IMR-90 (cell line): ENCODE measurements at regions not wholly inside any gene's neighbourhood (a gene's known extent, or its start where the extent isn't known, plus 50 kb on each side); places are given as distances from the start of the nearest gene placed in this dataset.

ENCODE experiments used
- ATAC-seq: fragments of 200-7000 bp; cut with Tn5 transposase; 2 replicates; pipeline ENCODE4 v1.9.1; 2020; ENCODE audit warnings: low read depth, mild to moderate bottlenecking, moderate library complexity
- BruUV-seq: library from RNA; stranded (reverse); fragments of 400-500 nt; replicated peaks from 2 replicates; lab custom pipeline; 2021; lab: Mats Ljungman, UMichigan
- CTCF ChIA-PET: fragments of 300-600 bp; formaldehyde crosslinking; extraction: SDS; loops from one replicate; lab custom pipeline; 2021; ENCODE audit warnings: antibody characterized with exemption; lab: Yijun Ruan, JAX
- POLR2A ChIA-PET: fragments of 300-600 bp; sonication (Branson Sonifier 250); formaldehyde crosslinking; loops from one replicate; lab custom pipeline; 2022; ENCODE audit warnings: antibody characterized with exemption; ENCODE audit not compliant: unreplicated experiment; lab: Charles Lee
- DNase-seq: peaks from one replicate; pipeline ENCODE4 v3.0.0; 2013
- H2AFZ ChIP-seq: replicated peaks from 2 replicates; pipeline ENCODE3; 2013; ENCODE audit warnings: low read length, mild to moderate bottlenecking; ENCODE audit not compliant: poor library complexity
- H2AK5ac ChIP-seq: 2 replicates; pipeline ENCODE4 v1.6.1; 2013; ENCODE audit warnings: low read depth, low read length, inconsistent platforms
- H2AK9ac ChIP-seq: replicated peaks from 2 replicates; pipeline ENCODE3; 2013; ENCODE audit warnings: mild to moderate bottlenecking, low read depth, low read length, moderate library complexity; ENCODE audit not compliant: poor library complexity
- H2BK120ac ChIP-seq: 2 replicates; pipeline ENCODE4 v1.6.1; 2013; ENCODE audit warnings: low read depth, low read length, inconsistent platforms
- H2BK15ac ChIP-seq: 3 replicates; pipeline ENCODE4 v1.6.1; 2013; ENCODE audit warnings: low read depth, low read length, inconsistent platforms
- H2BK20ac ChIP-seq: 2 replicates; pipeline ENCODE4 v1.6.1; 2013; ENCODE audit warnings: low read depth, mild to moderate bottlenecking, inconsistent platforms, low read length, moderate library complexity
- H2BK5ac ChIP-seq: 2 replicates; pipeline ENCODE4 v1.6.1; 2013; ENCODE audit warnings: mild to moderate bottlenecking, low read depth, low read length, inconsistent platforms; ENCODE audit not compliant: poor library complexity, severe bottlenecking
- H3K14ac ChIP-seq: replicated peaks from 2 replicates; pipeline ENCODE4 v1.6.1; 2013; ENCODE audit warnings: low read depth, low read length, inconsistent platforms
- H3K18ac ChIP-seq: 2 replicates; pipeline ENCODE4 v1.6.1; 2013; ENCODE audit warnings: low read depth, low read length, control low read depth
- H3K23ac ChIP-seq: 2 replicates; pipeline ENCODE4 v1.6.1; 2013; ENCODE audit warnings: low read depth, low read length, inconsistent platforms
- H3K27ac ChIP-seq: 2 replicates; pipeline ENCODE4 v1.5.1; 2013; ENCODE audit warnings: mild to moderate bottlenecking, control low read depth, low read length; ENCODE audit not compliant: insufficient read depth
- H3K27me3 ChIP-seq: 2 replicates; pipeline ENCODE4 v1.6.1; 2013; ENCODE audit warnings: low read length; ENCODE audit not compliant: control insufficient read depth, insufficient read depth
- H3K36me3 ChIP-seq: 2 replicates; pipeline ENCODE4 v1.6.1; 2013; ENCODE audit warnings: low read length, mixed read lengths; ENCODE audit not compliant: control insufficient read depth, insufficient read depth
- H3K4ac ChIP-seq: 2 replicates; pipeline ENCODE4 v1.6.1; 2013; ENCODE audit warnings: low read depth, low read length, inconsistent platforms
- H3K4me1 ChIP-seq: 2 replicates; pipeline ENCODE4 v1.6.1; 2013; ENCODE audit warnings: low read length, mixed read lengths; ENCODE audit not compliant: control insufficient read depth, insufficient read depth
- H3K4me2 ChIP-seq: 2 replicates; pipeline ENCODE4 v1.6.1; 2013; ENCODE audit warnings: low read depth, mild to moderate bottlenecking, control low read depth, low read length, moderate library complexity
- H3K4me3 ChIP-seq: 2 replicates; pipeline ENCODE4 v1.5.1; 2013; ENCODE audit warnings: low read depth, mild to moderate bottlenecking, control low read depth, low read length, moderate library complexity; ENCODE audit not compliant: insufficient read depth
- H3K56ac ChIP-seq: 2 replicates; pipeline ENCODE4 v1.6.1; 2013; ENCODE audit warnings: low read length, inconsistent platforms; ENCODE audit not compliant: insufficient read depth; ENCODE audit errors: extremely low read depth
- H3K79me1 ChIP-seq, 2 experiments: 2 replicates each; pipeline ENCODE4 v1.6.1; 2013; ENCODE audit warnings: low read length in 2 of 2, inconsistent platforms in 1 of 2, low read depth in 1 of 2
- H3K9ac ChIP-seq: 2 replicates; pipeline ENCODE4 v1.6.1; 2013; ENCODE audit warnings: low read depth, low read length, control low read depth
- H3K9me1 ChIP-seq: 2 replicates; pipeline ENCODE4 v1.6.1; 2013; ENCODE audit warnings: low read length, inconsistent platforms; ENCODE audit not compliant: insufficient read depth
- H3K9me3 ChIP-seq: 2 replicates; pipeline ENCODE4 v1.6.1; 2013; ENCODE audit warnings: low read length; ENCODE audit not compliant: control insufficient read depth, insufficient read depth
- H4K20me1 ChIP-seq: 2 replicates; pipeline ENCODE4 v1.6.1; 2013; ENCODE audit warnings: low read length, inconsistent platforms; ENCODE audit not compliant: insufficient read depth
- H4K5ac ChIP-seq: 2 replicates; pipeline ENCODE4 v1.6.1; 2013; ENCODE audit warnings: mild to moderate bottlenecking, low read depth, low read length, control low read depth
- H4K8ac ChIP-seq, 2 experiments: 2 replicates each; pipeline ENCODE4 v1.6.1; 2013; ENCODE audit warnings: low read depth in 2 of 2, low read length in 2 of 2, control low read depth in 1 of 2, inconsistent platforms in 1 of 2
- H4K91ac ChIP-seq: 2 replicates; pipeline ENCODE4 v1.6.1; 2013; ENCODE audit warnings: low read depth, low read length, inconsistent platforms; ENCODE audit not compliant: insufficient read depth
- CEBPB ChIP-seq: IDR thresholded peaks from 2 replicates; pipeline ENCODE4 v1.6.1; 2012; ENCODE audit warnings: low read depth, low read length, improper control_type of control experiment
- CHD1 ChIP-seq: IDR thresholded peaks from 2 replicates; pipeline ENCODE4 v1.6.1; 2012; ENCODE audit warnings: low read depth, low read length, improper control_type of control experiment
- FOS ChIP-seq: fragments of 150-350 bp; IDR thresholded peaks from 2 replicates; pipeline ENCODE4 v1.6.1; 2016; ENCODE audit warnings: low read depth, low read length
- MAFK ChIP-seq: IDR thresholded peaks from 2 replicates; pipeline ENCODE4 v1.6.1; 2012; ENCODE audit warnings: low read depth, low read length, improper control_type of control experiment
- MAZ ChIP-seq: IDR thresholded peaks from 2 replicates; pipeline ENCODE4 v1.6.1; 2012; ENCODE audit warnings: low read depth, mild to moderate bottlenecking, low read length, improper control_type of control experiment, moderate library complexity, borderline replicate concordance
- MXI1 ChIP-seq: IDR thresholded peaks from 2 replicates; pipeline ENCODE4 v1.6.1; 2012; ENCODE audit warnings: low read depth, mild to moderate bottlenecking, low read length, moderate library complexity, borderline replicate concordance
- NFE2L2 ChIP-seq: fragments of 150-350 bp; IDR thresholded peaks from 2 replicates; pipeline ENCODE4 v1.6.1; 2016; ENCODE audit warnings: low read depth, mild to moderate bottlenecking, low read length
- RAD21 ChIP-seq: IDR thresholded peaks from 2 replicates; pipeline ENCODE4 v1.6.1; 2012; ENCODE audit warnings: low read length, improper control_type of control experiment
- RCOR1 ChIP-seq: IDR thresholded peaks from 2 replicates; pipeline ENCODE4 v1.6.1; 2012; ENCODE audit warnings: mild to moderate bottlenecking, low read length, improper control_type of control experiment; ENCODE audit not compliant: insufficient replicate concordance
- RFX5 ChIP-seq: IDR thresholded peaks from 2 replicates; pipeline ENCODE4 v1.8.0; 2012; ENCODE audit warnings: low read depth, mild to moderate bottlenecking, low read length, moderate library complexity
- WGBS, 2 experiments: methylation state at CpG; one replicate each; pipeline versions ENCODE4 v1.1.5 to v1.1.7; 2013; ENCODE audit warnings: missing lambda C conversion rate in 2 of 2; ENCODE audit not compliant: insufficient read length in 1 of 2; ENCODE audit errors: extremely low coverage in 2 of 2; 5-methylcytosine and 5-hydroxymethylcytosine counted together
- dilution Hi-C: fragments of 300-500 bp; cut with HindIII; formaldehyde crosslinking; loops from one replicate; pipeline ENCODE4 v1.14.3; 2018; ENCODE audit warnings: low sequenced_read_pairs; ENCODE audit not compliant: unreplicated experiment
- in situ Hi-C: fragments of 300-500 bp; cut with MboI; formaldehyde crosslinking; loops from 3 replicates; pipeline ENCODE4 v1.14.3; 2019; ENCODE audit warnings: low sequenced_read_pairs, inconsistent platforms, mixed read lengths
- intact Hi-C: fragments of 100-400 bp; cut with micrococcal nuclease; formaldehyde crosslinking; loops from 2 replicates; pipeline ENCODE4 v1.10.0; 2022
- TF ChIP-seq, protein P1 (sequence below): conservative IDR thresholded peaks from 2 replicates; pipeline ENCODE4 v1.5.1; 2012; ENCODE audit warnings: mild to moderate bottlenecking, low read depth, low read length, improper control_type of control experiment
- TF ChIP-seq, protein P2 (sequence below): fragments of 150-350 bp; IDR thresholded peaks from 2 replicates; pipeline ENCODE4 v1.6.1; 2016; ENCODE audit warnings: low read depth, mild to moderate bottlenecking, low read length, moderate library complexity, borderline replicate concordance

- dilution Hi-C loops (no loop called here), intact Hi-C loops (no loop called here), in situ Hi-C loops (no loop called here)
- DNase-seq (no peak), ATAC-seq (no peak)
- no peak overlapping the region for H2BK5ac ChIP-seq
- no peak overlapping the region for H2AFZ ChIP-seq
- no peaks in the 10 kb centered on the region for H3K79me1 ChIP-seq
- no peak overlapping the region for H3K18ac ChIP-seq
- H3K27me3 ChIP-seq = no peaks in the 10 kb centered on the region
- no peak overlapping the region for H2AK5ac ChIP-seq
- H4K20me1 ChIP-seq = no peaks in the 10 kb centered on the region
- no peak overlapping the region for H3K14ac ChIP-seq
- H3K4me1 ChIP-seq = no peaks in the 10 kb centered on the region
- no peak overlapping the region for H3K4me3 ChIP-seq
- no peak overlapping the region for H4K5ac ChIP-seq
- no peak overlapping the region for H3K9ac ChIP-seq
- no TSS peak for BruUV-seq
- no peak overlapping the region for H3K23ac ChIP-seq
- H2BK120ac ChIP-seq = no peak overlapping the region
- no peaks in the 10 kb centered on the region for H3K36me3 ChIP-seq
- no peak overlapping the region for H4K8ac ChIP-seq
- no peak overlapping the region for H2BK15ac ChIP-seq
- no peak overlapping the region for H2BK20ac ChIP-seq
- H3K9me3 ChIP-seq = peaks cover 5% of the 10 kb centered on the region
- TF ChIP-seq CHD1 = no peak
- no peak for TF ChIP-seq NFE2L2
- no peak for TF ChIP-seq FOS
- TF ChIP-seq MAFK = no peak
- no peak for TF ChIP-seq RFX5
- TF ChIP-seq, protein P1, sequence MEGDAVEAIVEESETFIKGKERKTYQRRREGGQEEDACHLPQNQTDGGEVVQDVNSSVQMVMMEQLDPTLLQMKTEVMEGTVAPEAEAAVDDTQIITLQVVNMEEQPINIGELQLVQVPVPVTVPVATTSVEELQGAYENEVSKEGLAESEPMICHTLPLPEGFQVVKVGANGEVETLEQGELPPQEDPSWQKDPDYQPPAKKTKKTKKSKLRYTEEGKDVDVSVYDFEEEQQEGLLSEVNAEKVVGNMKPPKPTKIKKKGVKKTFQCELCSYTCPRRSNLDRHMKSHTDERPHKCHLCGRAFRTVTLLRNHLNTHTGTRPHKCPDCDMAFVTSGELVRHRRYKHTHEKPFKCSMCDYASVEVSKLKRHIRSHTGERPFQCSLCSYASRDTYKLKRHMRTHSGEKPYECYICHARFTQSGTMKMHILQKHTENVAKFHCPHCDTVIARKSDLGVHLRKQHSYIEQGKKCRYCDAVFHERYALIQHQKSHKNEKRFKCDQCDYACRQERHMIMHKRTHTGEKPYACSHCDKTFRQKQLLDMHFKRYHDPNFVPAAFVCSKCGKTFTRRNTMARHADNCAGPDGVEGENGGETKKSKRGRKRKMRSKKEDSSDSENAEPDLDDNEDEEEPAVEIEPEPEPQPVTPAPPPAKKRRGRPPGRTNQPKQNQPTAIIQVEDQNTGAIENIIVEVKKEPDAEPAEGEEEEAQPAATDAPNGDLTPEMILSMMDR = no peak
- no peak for TF ChIP-seq RAD21
- TF ChIP-seq, protein P2, sequence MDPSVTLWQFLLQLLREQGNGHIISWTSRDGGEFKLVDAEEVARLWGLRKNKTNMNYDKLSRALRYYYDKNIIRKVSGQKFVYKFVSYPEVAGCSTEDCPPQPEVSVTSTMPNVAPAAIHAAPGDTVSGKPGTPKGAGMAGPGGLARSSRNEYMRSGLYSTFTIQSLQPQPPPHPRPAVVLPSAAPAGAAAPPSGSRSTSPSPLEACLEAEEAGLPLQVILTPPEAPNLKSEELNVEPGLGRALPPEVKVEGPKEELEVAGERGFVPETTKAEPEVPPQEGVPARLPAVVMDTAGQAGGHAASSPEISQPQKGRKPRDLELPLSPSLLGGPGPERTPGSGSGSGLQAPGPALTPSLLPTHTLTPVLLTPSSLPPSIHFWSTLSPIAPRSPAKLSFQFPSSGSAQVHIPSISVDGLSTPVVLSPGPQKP = no peak
- TF ChIP-seq CEBPB = no peak
- no peak for TF ChIP-seq RCOR1
- TF ChIP-seq MAZ = no peak
- no peak for TF ChIP-seq MXI1
- WGBS, 2 experiments = no CpG with 5 or more reads among the region's 3 CpGs
- ChIA-PET POLR2A (no interaction called here), CTCF (no interaction called here)
- no peak overlapping the region for H4K91ac ChIP-seq
- no peak overlapping the region for H2AK9ac ChIP-seq
- no peak overlapping the region for H3K4me2 ChIP-seq
- no peak overlapping the region for H3K56ac ChIP-seq
- H3K4ac ChIP-seq = no peak overlapping the region
- no peaks in the 10 kb centered on the region for H3K9me1 ChIP-seq
- no peak overlapping the region for H3K27ac ChIP-seq
These were observed 199.1 kb downstream of the TMEM114 start for GRCh38 chr16:8391257-8391656.
